GM10248 (cell line): ENCODE measurements at regions not wholly inside any gene's neighbourhood (a gene's known extent, or its start where the extent isn't known, plus 50 kb on each side); places are given as distances from the start of the nearest gene placed in this dataset.

Experiments
- CTCF ChIA-PET: fragments of 300-600 bp; sonication (Branson Sonifier 250); formaldehyde crosslinking; extraction: SDS; loops from one replicate; lab custom pipeline; 2021; ENCODE audit warnings: antibody characterized with exemption; lab: Yijun Ruan, JAX
- POLR2A ChIA-PET: fragments of 350-650 bp; sonication (Branson Sonifier 250); formaldehyde crosslinking; extraction: SDS; loops from one replicate; lab custom pipeline; 2020; ENCODE audit warnings: antibody characterized with exemption; lab: Yijun Ruan, JAX
- DNase-seq: peaks from one replicate; pipeline ENCODE4 v3.0.0; 2012; ENCODE audit errors: extremely low spot score
- TF ChIP-seq, protein P1 (sequence below): IDR thresholded peaks from 2 replicates; pipeline ENCODE4 v1.5.1; 2012; ENCODE audit warnings: mild to moderate bottlenecking, low read depth; ENCODE audit errors: extremely low read depth, missing control alignments, control extremely low read depth

DNA sequence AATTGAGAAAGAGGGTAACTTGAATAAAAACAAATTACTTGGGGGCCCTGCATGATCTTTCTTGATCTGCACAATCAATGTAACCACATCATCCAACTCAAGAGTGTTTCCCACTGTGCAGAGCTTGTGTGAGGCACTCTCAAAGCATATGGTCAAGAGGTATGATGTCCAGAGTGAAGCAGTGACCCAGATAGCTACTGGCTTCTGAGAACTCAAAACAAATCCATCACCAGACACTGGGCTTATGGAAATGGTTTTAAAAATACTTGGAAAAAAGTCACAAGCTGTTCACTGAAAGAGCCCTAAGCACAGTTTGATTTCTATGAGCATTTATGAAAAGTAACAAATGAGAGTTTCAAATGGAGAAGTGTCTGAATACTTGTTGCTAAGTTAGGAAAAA, 361.0 kb downstream of the GRXCR1 start:
- ChIA-PET POLR2A (no interaction called here), CTCF (no interaction called here)
- DNase-seq = no peak
- TF ChIP-seq, protein P1, sequence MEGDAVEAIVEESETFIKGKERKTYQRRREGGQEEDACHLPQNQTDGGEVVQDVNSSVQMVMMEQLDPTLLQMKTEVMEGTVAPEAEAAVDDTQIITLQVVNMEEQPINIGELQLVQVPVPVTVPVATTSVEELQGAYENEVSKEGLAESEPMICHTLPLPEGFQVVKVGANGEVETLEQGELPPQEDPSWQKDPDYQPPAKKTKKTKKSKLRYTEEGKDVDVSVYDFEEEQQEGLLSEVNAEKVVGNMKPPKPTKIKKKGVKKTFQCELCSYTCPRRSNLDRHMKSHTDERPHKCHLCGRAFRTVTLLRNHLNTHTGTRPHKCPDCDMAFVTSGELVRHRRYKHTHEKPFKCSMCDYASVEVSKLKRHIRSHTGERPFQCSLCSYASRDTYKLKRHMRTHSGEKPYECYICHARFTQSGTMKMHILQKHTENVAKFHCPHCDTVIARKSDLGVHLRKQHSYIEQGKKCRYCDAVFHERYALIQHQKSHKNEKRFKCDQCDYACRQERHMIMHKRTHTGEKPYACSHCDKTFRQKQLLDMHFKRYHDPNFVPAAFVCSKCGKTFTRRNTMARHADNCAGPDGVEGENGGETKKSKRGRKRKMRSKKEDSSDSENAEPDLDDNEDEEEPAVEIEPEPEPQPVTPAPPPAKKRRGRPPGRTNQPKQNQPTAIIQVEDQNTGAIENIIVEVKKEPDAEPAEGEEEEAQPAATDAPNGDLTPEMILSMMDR = no peak

DNA sequence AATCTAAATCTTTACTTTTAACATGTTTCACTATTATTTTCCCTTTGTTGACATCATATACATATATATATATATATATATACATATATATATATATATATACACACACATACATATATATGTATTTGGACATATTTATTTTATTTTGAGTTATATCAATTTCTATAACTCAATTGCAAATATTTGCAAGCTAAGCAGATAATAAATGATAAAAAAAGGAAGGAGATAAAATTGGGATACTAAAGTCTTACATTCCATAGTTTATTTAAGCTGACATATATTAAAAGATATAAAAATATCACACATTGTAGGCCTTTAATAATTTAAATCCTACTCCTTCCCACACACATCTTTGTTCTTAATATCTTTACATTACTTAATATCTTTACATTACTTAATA, 372.2 kb downstream of the GRXCR1 start:
- POLR2A ChIA-PET = no interaction called here
- CTCF ChIA-PET = no interaction called here
- TF ChIP-seq, protein P1 = no peak
- DNase-seq = no peak

DNA sequence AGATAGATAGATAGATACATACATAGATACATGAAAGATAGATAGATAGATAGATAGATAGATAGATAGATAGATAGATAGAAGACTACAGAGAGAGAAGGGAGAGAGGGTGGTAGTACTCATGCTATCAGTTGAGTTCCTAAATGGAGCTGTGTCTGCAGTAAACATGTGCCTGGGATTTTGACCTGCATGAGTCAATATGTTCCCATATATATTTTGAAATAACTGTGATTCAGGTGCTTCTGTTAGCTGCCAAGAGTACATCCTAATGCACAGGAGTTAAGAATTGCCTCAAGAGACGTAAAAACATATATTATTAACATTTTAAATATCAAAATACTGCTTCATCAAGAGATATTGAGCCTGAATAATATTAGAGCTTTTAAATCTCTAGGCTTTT, 379.4 kb downstream of the GRXCR1 start:
- no peak for DNase-seq
- POLR2A ChIA-PET = no interaction called here
- CTCF ChIA-PET = no interaction called here
- TF ChIP-seq, protein P1 = no peak

DNA sequence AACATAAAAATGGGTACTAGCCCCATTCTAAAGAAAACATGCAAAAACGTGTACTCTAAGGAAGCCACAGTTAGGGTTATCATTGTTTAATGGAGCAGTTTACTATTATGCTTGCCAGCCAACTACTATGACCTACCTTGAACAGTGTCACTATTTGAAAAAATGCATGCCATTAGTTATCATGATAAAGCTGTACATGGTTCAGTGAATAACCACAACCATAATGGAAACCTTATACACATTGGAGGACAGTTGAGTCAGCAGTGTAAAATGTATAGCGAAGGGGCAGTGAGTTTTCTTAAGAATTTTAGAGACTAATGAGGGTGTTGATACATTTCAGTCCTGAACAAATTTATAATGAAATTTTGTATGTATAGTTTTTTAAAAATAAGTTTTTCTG, 381.9 kb downstream of the GRXCR1 start:
- POLR2A ChIA-PET = no interaction called here
- no peak for DNase-seq
- CTCF ChIA-PET = interaction anchor here (0.6 to 0.8 kb wide), 2 partner anchors 23 to 46 kb away, joined by 3 read pairs; no protein-coding TSS in a partner anchor
- TF ChIP-seq, protein P1 = no peak

DNA sequence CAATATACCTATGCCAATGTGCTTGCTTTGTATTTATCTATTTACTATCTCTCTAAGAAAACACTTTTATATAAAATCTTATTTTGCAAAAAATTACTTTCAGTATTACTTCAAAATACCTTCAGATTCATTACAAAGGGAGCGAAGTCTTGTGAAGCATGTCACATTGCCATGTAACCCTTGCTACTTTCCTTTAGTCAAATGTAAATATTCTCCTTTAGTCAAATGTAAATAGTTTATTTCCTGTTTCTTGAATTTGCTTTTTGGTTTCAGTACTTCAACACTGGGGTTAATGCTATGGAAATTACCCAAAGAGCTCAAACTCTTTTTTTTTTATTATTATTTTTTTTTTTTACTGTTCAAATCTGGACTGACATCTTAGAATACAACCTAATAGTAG, 383.3 kb downstream of the GRXCR1 start:
- TF ChIP-seq, protein P1 = no peak
- DNase-seq = no peak
- ChIA-PET POLR2A (no interaction called here), CTCF (no interaction called here)

DNA sequence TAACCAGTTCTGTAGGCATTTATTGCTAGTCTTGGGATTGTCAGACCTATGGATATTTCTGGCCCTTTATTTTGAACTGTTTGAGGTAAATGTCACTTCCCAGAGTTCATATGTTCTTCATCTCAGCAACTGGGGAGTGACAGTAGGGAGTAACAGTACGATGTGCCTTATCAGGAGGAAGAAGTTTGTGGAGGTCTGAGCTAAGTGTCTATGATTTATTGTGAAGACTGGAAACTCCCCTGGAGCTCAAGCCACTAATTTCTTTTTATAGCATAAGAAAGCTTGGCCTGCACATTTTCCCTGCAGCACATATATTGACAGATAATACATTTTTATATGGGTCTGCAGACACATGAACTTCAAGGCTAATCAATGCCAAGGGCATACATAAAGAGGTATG, 383.8 kb downstream of the GRXCR1 start:
- TF ChIP-seq, protein P1 = no peak
- no peak for DNase-seq
- ChIA-PET CTCF (no interaction called here), POLR2A (no interaction called here)

DNA sequence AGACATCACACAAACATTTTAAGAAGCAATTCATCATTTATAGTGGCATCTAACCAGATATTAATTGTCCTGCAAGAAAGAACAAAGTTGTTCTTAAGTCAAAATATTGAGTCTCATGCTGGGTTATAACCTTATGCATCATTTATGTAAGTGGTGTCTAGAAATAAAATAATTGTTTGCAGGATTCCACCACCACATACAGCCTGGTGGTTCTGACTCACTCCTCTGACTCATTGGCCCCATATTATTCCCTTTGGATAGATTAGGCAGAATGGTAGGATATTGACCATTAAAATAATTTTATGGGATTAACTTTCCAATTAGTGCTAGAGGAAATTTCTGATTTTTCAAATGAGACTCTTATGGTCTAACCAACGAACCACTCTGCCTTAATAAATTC, 384.5 kb downstream of the GRXCR1 start:
- ChIA-PET POLR2A (no interaction called here), CTCF (no interaction called here)
- TF ChIP-seq, protein P1 = no peak
- no peak for DNase-seq
